Panc1 (cell line): ENCODE measurements at regions not wholly inside any gene's neighbourhood (a gene's known extent, or its start where the extent isn't known, plus 50 kb on each side); places are given as distances from the start of the nearest gene placed in this dataset.

ENCODE experiments used
- ATAC-seq: fragments of 200-7000 bp; cut with Tn5 transposase; 2 replicates; pipeline ENCODE4 v1.9.1; 2020; ENCODE audit warnings: mild to moderate bottlenecking, moderate library complexity
- BruUV-seq: library from RNA; stranded (reverse); fragments of 400-500 nt; replicated peaks from 2 replicates; lab custom pipeline; 2021; lab: Mats Ljungman, UMichigan
- CTCF ChIA-PET: fragments of 300-600 bp; sonication (Branson Sonifier 250); formaldehyde crosslinking; loops from one replicate; lab custom pipeline; 2022; ENCODE audit warnings: antibody characterized with exemption; lab: Charles Lee
- POLR2A ChIA-PET: fragments of 300-600 bp; sonication (Branson Sonifier 250); formaldehyde crosslinking; loops from one replicate; lab custom pipeline; 2022; ENCODE audit warnings: antibody characterized with exemption; lab: Charles Lee
- DNase-seq: peaks from one replicate; pipeline ENCODE4 v3.0.0-alpha.2; 2010; ENCODE audit warnings: low read depth, low spot score
- H3K27ac ChIP-seq: 2 replicates; pipeline ENCODE4 v1.5.1; 2011; ENCODE audit warnings: mild to moderate bottlenecking, low read length, inconsistent platforms
- H3K27me3 ChIP-seq: fragments of 200-500 bp; sonication (Bioruptor generic); 2 replicates; pipeline ENCODE4 v1.6.0; 2014; ENCODE audit warnings: low read length, inconsistent platforms; ENCODE audit not compliant: control insufficient read depth, insufficient read depth
- H3K36me3 ChIP-seq: fragments of 200-500 bp; sonication (Bioruptor generic); 2 replicates; pipeline ENCODE4 v1.5.1; 2014; ENCODE audit warnings: inconsistent platforms, mild to moderate bottlenecking, low read length, moderate library complexity; ENCODE audit not compliant: control insufficient read depth, insufficient read depth
- H3K4me1 ChIP-seq: 2 replicates; pipeline ENCODE4 v1.5.1; 2011; ENCODE audit warnings: inconsistent platforms, mild to moderate bottlenecking, low read length, moderate library complexity; ENCODE audit not compliant: control insufficient read depth, insufficient read depth
- H3K4me3 ChIP-seq, 2 experiments: 2 replicates each; pipeline ENCODE4 v1.5.1; 2011 to 2012; ENCODE audit warnings: low read depth in 2 of 2, low read length in 2 of 2, mild to moderate bottlenecking in 2 of 2, inconsistent platforms in 1 of 2, moderate library complexity in 1 of 2
- H3K9me3 ChIP-seq: fragments of 200-500 bp; sonication (Bioruptor generic); 2 replicates; pipeline ENCODE4 v1.5.1; 2014; ENCODE audit warnings: low read depth, mild to moderate bottlenecking, inconsistent platforms, low read length, moderate library complexity; ENCODE audit not compliant: control insufficient read depth, insufficient read depth
- POLR2AphosphoS5 ChIP-seq: IDR thresholded peaks from 2 replicates; pipeline ENCODE4 v1.6.1; 2012; ENCODE audit warnings: mild to moderate bottlenecking, low read depth, low read length, moderate library complexity
- SIN3A ChIP-seq: IDR thresholded peaks from 2 replicates; pipeline ENCODE4 v1.6.1; 2012; ENCODE audit warnings: low read depth, mild to moderate bottlenecking, low read length, moderate library complexity, borderline replicate concordance; ENCODE audit not compliant: insufficient read depth
- TCF7L2 ChIP-seq: IDR thresholded peaks from 2 replicates; pipeline ENCODE4 v1.6.1; 2011; ENCODE audit warnings: mild to moderate bottlenecking, low read depth, low read length, inconsistent platforms
- in situ Hi-C: cut with HindIII; loops from 2 replicates; pipeline ENCODE4 v1.10.0; 2016; ENCODE audit warnings: low sequenced_read_pairs, low pct_unique_long_range_greater_than_20kb
- intact Hi-C: fragments of 100-400 bp; cut with micrococcal nuclease; formaldehyde crosslinking; loops from one replicate; pipeline ENCODE4 v1.10.0; 2022; ENCODE audit not compliant: unreplicated experiment
- TF ChIP-seq, protein P1 (sequence below): fragments of 450-650 bp; IDR thresholded peaks from 2 replicates; pipeline ENCODE4 v1.5.1; 2017; ENCODE audit warnings: mild to moderate bottlenecking
- TF ChIP-seq, protein P2 (sequence below), 2 experiments: IDR thresholded peaks; 2 replicates each; pipeline ENCODE4 v1.6.1; 2011 to 2012; ENCODE audit warnings: low read depth in 2 of 2, control low read depth in 1 of 2, low read length in 1 of 2, mild to moderate bottlenecking in 1 of 2, moderate library complexity in 1 of 2; ENCODE audit not compliant: insufficient read depth in 1 of 2

DNA sequence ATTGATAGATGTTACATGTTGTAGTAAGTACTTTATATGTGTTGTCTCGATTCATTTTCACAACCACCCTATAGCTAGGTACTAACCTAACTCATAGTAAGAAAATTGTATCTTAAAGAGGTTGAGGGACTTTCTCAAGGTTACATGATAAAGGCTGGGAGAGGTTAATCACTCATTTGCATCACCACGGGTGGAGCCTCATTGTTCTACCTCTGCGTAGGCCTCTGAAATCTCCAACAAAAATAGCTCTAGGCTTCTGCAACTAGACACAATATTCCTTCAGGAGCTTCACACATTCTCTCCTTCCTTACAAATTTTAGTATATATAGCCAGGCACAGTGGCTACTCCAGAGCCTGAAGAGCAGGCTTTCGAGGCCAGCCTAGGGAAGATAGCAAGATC lies 408.9 kb upstream of the ANO5 start:
- in situ Hi-C loops = no loop called here
- intact Hi-C loops = no loop called here
- no peak for ATAC-seq
- H3K4me3 ChIP-seq = no peak overlapping the region
- TF ChIP-seq, protein P1, sequence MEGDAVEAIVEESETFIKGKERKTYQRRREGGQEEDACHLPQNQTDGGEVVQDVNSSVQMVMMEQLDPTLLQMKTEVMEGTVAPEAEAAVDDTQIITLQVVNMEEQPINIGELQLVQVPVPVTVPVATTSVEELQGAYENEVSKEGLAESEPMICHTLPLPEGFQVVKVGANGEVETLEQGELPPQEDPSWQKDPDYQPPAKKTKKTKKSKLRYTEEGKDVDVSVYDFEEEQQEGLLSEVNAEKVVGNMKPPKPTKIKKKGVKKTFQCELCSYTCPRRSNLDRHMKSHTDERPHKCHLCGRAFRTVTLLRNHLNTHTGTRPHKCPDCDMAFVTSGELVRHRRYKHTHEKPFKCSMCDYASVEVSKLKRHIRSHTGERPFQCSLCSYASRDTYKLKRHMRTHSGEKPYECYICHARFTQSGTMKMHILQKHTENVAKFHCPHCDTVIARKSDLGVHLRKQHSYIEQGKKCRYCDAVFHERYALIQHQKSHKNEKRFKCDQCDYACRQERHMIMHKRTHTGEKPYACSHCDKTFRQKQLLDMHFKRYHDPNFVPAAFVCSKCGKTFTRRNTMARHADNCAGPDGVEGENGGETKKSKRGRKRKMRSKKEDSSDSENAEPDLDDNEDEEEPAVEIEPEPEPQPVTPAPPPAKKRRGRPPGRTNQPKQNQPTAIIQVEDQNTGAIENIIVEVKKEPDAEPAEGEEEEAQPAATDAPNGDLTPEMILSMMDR = no peak
- TF ChIP-seq, protein P2, sequence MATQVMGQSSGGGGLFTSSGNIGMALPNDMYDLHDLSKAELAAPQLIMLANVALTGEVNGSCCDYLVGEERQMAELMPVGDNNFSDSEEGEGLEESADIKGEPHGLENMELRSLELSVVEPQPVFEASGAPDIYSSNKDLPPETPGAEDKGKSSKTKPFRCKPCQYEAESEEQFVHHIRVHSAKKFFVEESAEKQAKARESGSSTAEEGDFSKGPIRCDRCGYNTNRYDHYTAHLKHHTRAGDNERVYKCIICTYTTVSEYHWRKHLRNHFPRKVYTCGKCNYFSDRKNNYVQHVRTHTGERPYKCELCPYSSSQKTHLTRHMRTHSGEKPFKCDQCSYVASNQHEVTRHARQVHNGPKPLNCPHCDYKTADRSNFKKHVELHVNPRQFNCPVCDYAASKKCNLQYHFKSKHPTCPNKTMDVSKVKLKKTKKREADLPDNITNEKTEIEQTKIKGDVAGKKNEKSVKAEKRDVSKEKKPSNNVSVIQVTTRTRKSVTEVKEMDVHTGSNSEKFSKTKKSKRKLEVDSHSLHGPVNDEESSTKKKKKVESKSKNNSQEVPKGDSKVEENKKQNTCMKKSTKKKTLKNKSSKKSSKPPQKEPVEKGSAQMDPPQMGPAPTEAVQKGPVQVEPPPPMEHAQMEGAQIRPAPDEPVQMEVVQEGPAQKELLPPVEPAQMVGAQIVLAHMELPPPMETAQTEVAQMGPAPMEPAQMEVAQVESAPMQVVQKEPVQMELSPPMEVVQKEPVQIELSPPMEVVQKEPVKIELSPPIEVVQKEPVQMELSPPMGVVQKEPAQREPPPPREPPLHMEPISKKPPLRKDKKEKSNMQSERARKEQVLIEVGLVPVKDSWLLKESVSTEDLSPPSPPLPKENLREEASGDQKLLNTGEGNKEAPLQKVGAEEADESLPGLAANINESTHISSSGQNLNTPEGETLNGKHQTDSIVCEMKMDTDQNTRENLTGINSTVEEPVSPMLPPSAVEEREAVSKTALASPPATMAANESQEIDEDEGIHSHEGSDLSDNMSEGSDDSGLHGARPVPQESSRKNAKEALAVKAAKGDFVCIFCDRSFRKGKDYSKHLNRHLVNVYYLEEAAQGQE (IDR thresholded peaks at IDR 0.05; ENCODE audit: insufficient read depth in 1 of 2, low read depth in 2 of 2, low read length in 1 of 2) = no peak
- no peak for TF ChIP-seq SIN3A
- TF ChIP-seq TCF7L2 = no peak
- no peak for TF ChIP-seq POLR2AphosphoS5
- ChIA-PET POLR2A (no interaction called here), CTCF (no interaction called here)
- no peaks in the 10 kb centered on the region for H3K27me3 ChIP-seq
- H3K27ac ChIP-seq = no peak overlapping the region
- no TSS peak for BruUV-seq
- no peaks in the 10 kb centered on the region for H3K9me3 ChIP-seq
- no peaks in the 10 kb centered on the region for H3K36me3 ChIP-seq
- H3K4me1 ChIP-seq = no peaks in the 10 kb centered on the region
- DNase-seq = no peak

DNA sequence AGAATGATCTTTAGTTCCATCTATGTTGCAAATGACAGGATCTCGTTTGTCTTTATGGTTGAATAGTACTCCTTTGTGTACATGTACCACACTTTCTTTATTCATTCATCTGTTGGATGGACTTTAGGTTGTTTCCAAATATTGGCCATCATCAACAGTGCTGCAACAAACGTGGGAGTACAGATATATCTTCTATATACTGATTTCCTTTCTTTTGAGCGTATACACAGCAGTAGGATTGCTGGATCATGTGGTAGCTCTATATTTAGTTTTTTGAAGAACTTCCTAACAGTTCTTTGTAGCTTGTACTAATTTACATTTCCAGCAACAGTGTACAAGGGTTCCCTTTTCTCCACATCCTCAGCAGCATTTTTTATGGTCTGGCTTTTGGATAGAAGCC lies 407.5 kb upstream of the ANO5 start:
- in situ Hi-C loops (no loop called here), intact Hi-C loops (no loop called here)
- Histone ChIP-seq H3K4me3 (no peak overlapping the region), H3K36me3 (no peaks in the 10 kb centered on the region), H3K9me3 (no peaks in the 10 kb centered on the region), H3K4me1 (no peaks in the 10 kb centered on the region), H3K27me3 (no peaks in the 10 kb centered on the region), H3K27ac (no peak overlapping the region)
- no peak for DNase-seq
- ChIA-PET POLR2A (no interaction called here), CTCF (no interaction called here)
- no peak for ATAC-seq
- BruUV-seq = no TSS peak
- TF ChIP-seq, protein P1 = no peak
- TF ChIP-seq, protein P2 (IDR thresholded peaks at IDR 0.05; ENCODE audit: insufficient read depth in 1 of 2, low read depth in 2 of 2, low read length in 1 of 2) = no peak
- TF ChIP-seq POLR2AphosphoS5 = no peak
- no peak for TF ChIP-seq TCF7L2
- TF ChIP-seq SIN3A = no peak
